HCT116 (cell line): ENCODE measurements at regions not wholly inside any gene's neighbourhood (a gene's known extent, or its start where the extent isn't known, plus 50 kb on each side); places are given as distances from the start of the nearest gene placed in this dataset.

Source experiments
- ATAC-seq: fragments of 200-7000 bp; cut with Tn5 transposase; 2 replicates; pipeline ENCODE4 v1.9.1; 2020; ENCODE audit warnings: mild to moderate bottlenecking, moderate library complexity
- BruUV-seq: library from RNA; stranded (reverse); fragments of 400-500 nt; replicated peaks from 2 replicates; lab custom pipeline; 2021; lab: Mats Ljungman, UMichigan
- CTCF ChIA-PET: fragments of 300-600 bp; sonication (Branson Sonifier 250); formaldehyde crosslinking; loops from one replicate; lab custom pipeline; 2021; ENCODE audit warnings: antibody characterized with exemption; lab: Charles Lee
- POLR2A ChIA-PET: fragments of 300-600, 350-600 bp; sonication (Branson Sonifier 250); formaldehyde crosslinking; loops from one replicate; lab custom pipeline; 2021; ENCODE audit warnings: antibody characterized with exemption; lab: Charles Lee
- RAD21 ChIA-PET, 2 experiments: fragments of 300-600 bp; sonication (Branson Sonifier 250); formaldehyde crosslinking; loops; one replicate each; lab custom pipeline; 2023; ENCODE audit warnings: low total read pairs in 2 of 2; ENCODE audit not compliant: uncharacterized antibody in 2 of 2, unreplicated experiment in 2 of 2, low non-redundant PET in 1 of 2; lab: Charles Lee
- DNase-seq: peaks from one replicate; pipeline ENCODE4 v3.0.0-alpha.2; 2010; ENCODE audit warnings: low read depth, low spot score
- H2AFZ ChIP-seq: fragments of 200-600 bp; shearing (Covaris generic), sonication (generic); 2 replicates; pipeline ENCODE4 v1.6.1; 2017; ENCODE audit warnings: low read depth, mixed run types, mixed read lengths, antibody characterized with exemption, low read length; ENCODE audit not compliant: poor library complexity, severe bottlenecking
- H3K27ac ChIP-seq: 2 replicates; pipeline ENCODE4 v1.5.1; 2012; ENCODE audit warnings: low read depth, low read length
- H3K27me3 ChIP-seq: fragments of 200-600 bp; sonication (generic); 2 replicates; pipeline ENCODE4 v1.6.1; 2016; ENCODE audit warnings: mixed run types, low read length, mixed read lengths; ENCODE audit not compliant: insufficient read depth
- H3K36me3 ChIP-seq, 2 experiments: fragments of 200-500 bp in 1 of 2; fragments of 200-600 bp in 1 of 2; sonication (Bioruptor generic) in 1 of 2; sonication (generic) in 1 of 2; 2 replicates each; pipeline versions ENCODE4 v1.5.1 to v1.6.1; 2014 to 2016; ENCODE audit warnings: low read length in 2 of 2, inconsistent platforms in 1 of 2, mixed read lengths in 1 of 2, mixed run types in 1 of 2; ENCODE audit not compliant: insufficient read depth in 2 of 2, control insufficient read depth in 1 of 2
- H3K4me1 ChIP-seq, 2 experiments: fragments of 200-600 bp in 1 of 2; sonication (generic) in 1 of 2; 2 replicates each; pipeline versions ENCODE4 v1.5.1 to v1.6.1; 2012 to 2017; ENCODE audit warnings: low read length in 2 of 2, inconsistent platforms in 1 of 2, mild to moderate bottlenecking in 1 of 2, mixed read lengths in 1 of 2, mixed run types in 1 of 2, moderate library complexity in 1 of 2; ENCODE audit not compliant: insufficient read depth in 2 of 2, control insufficient read depth in 1 of 2
- H3K4me2 ChIP-seq: fragments of 200-600 bp; sonication (generic); 2 replicates; pipeline ENCODE4 v1.6.1; 2017; ENCODE audit warnings: mixed run types, low read length, mixed read lengths
- H3K4me3 ChIP-seq, 2 experiments: fragments of 200-600 bp in 1 of 2; sonication (generic) in 1 of 2; replicated peaks in 1 of 2; 2 replicates each; pipeline ENCODE4 v1.5.1; 2011 to 2016; ENCODE audit warnings: low read length in 2 of 2, control low read depth in 1 of 2, low read depth in 1 of 2, mild to moderate bottlenecking in 1 of 2, mixed read lengths in 1 of 2, mixed run types in 1 of 2
- H3K79me2 ChIP-seq: fragments of 200-600 bp; sonication (generic); 2 replicates; pipeline ENCODE4 v1.6.1; 2017; ENCODE audit warnings: mild to moderate bottlenecking, mixed run types, low read length, moderate library complexity, mixed read lengths; ENCODE audit not compliant: insufficient read depth
- H3K9ac ChIP-seq: fragments of 200-600 bp; sonication (generic); 2 replicates; pipeline ENCODE4 v1.6.1; 2016; ENCODE audit warnings: low read length, mixed read lengths
- H3K9me2 ChIP-seq: fragments of 200-600 bp; sonication (generic), shearing (Covaris generic); 2 replicates; pipeline ENCODE4 v1.6.1; 2017; ENCODE audit warnings: mixed run types, mild to moderate bottlenecking, moderate library complexity; ENCODE audit not compliant: insufficient read depth
- H3K9me3 ChIP-seq, 2 experiments: fragments of 200-500 bp in 1 of 2; fragments of 200-600 bp in 1 of 2; sonication (Bioruptor generic) in 1 of 2; sonication (generic) in 1 of 2; 2 replicates each; pipeline ENCODE4 v1.6.1; 2014 to 2017; ENCODE audit warnings: low read length in 2 of 2, mixed read lengths in 2 of 2, inconsistent platforms in 1 of 2, low read depth in 1 of 2, mild to moderate bottlenecking in 1 of 2, mixed run types in 1 of 2, moderate library complexity in 1 of 2; ENCODE audit not compliant: control insufficient read depth in 1 of 2, insufficient read depth in 1 of 2
- H4K20me1 ChIP-seq: fragments of 200-600 bp; sonication (generic), shearing (Covaris generic); 2 replicates; pipeline ENCODE4 v1.6.1; 2017; ENCODE audit warnings: mixed run types, mild to moderate bottlenecking, moderate library complexity; ENCODE audit not compliant: insufficient read depth
- CBX3 ChIP-seq: IDR thresholded peaks from 2 replicates; pipeline ENCODE4 v1.6.1; 2012; ENCODE audit warnings: low read depth
- CEBPB ChIP-seq: IDR thresholded peaks from 2 replicates; pipeline ENCODE4 v1.6.1; 2012; ENCODE audit warnings: low read depth
- EGR1 ChIP-seq: IDR thresholded peaks from 2 replicates; pipeline ENCODE4 v1.6.1; 2012; ENCODE audit warnings: low read depth
- ELF1 ChIP-seq: IDR thresholded peaks from 2 replicates; pipeline ENCODE4 v1.6.1; 2012; ENCODE audit warnings: low read depth, borderline replicate concordance
- EZH2 ChIP-seq: fragments of 200-600 bp; sonication (generic); IDR thresholded peaks from 2 replicates; pipeline ENCODE4 v1.6.1; 2017; ENCODE audit warnings: antibody characterized with exemption, mixed run types
- EZH2phosphoT487 ChIP-seq: fragments of 200-600 bp; IDR thresholded peaks from 2 replicates; pipeline ENCODE4 v1.6.1; 2018; ENCODE audit warnings: antibody characterized with exemption, borderline replicate concordance
- FOSL1 ChIP-seq: IDR thresholded peaks from 2 replicates; pipeline ENCODE4 v1.6.1; 2012; ENCODE audit warnings: low read depth
- MAX ChIP-seq: IDR thresholded peaks from 2 replicates; pipeline ENCODE4 v1.6.1; 2012
- POLR2AphosphoS5 ChIP-seq: IDR thresholded peaks from 2 replicates; pipeline ENCODE4 v1.6.1; 2011; ENCODE audit warnings: mild to moderate bottlenecking, low read depth, low read length, moderate library complexity
- RAD21 ChIP-seq: IDR thresholded peaks from 2 replicates; pipeline ENCODE4 v1.6.1; 2012; ENCODE audit warnings: low read depth, mild to moderate bottlenecking
- SIN3A ChIP-seq: IDR thresholded peaks from 2 replicates; pipeline ENCODE4 v1.6.1; 2012; ENCODE audit warnings: low read depth
- SP1 ChIP-seq: IDR thresholded peaks from 2 replicates; pipeline ENCODE4 v1.6.1; 2012; ENCODE audit warnings: low read depth
- SRF ChIP-seq: IDR thresholded peaks from 2 replicates; pipeline ENCODE4 v1.6.1; 2012; ENCODE audit warnings: low read depth
- YY1 ChIP-seq: IDR thresholded peaks from 2 replicates; pipeline ENCODE4 v1.6.1; 2011; ENCODE audit warnings: low read length, low read depth, moderate library complexity, mild to moderate bottlenecking; ENCODE audit not compliant: insufficient replicate concordance; ENCODE audit errors: extremely low read depth
- ZNF274 ChIP-seq: fragments of 200-500 bp; sonication (Bioruptor generic); IDR thresholded peaks from 2 replicates; pipeline ENCODE4 v1.6.1; 2014; ENCODE audit warnings: mild to moderate bottlenecking, low read depth, low read length, inconsistent platforms
- intact Hi-C: fragments of 100-400 bp; cut with micrococcal nuclease; formaldehyde crosslinking; loops from 2 replicates; pipeline ENCODE4 v1.10.0; 2022
- TF ChIP-seq, protein P1 (sequence below): IDR thresholded peaks from 2 replicates; pipeline ENCODE4 v1.6.1; 2012
- TF ChIP-seq, protein P2 (sequence below), 3 experiments: fragments of 200-600 bp in 1 of 3; sonication (generic) in 1 of 3; IDR thresholded peaks in 2 of 3; conservative IDR thresholded peaks in 1 of 3; 2 replicates each; pipeline ENCODE4 v1.5.1; 2012 to 2017; ENCODE audit warnings: low read depth in 2 of 3, low read length in 2 of 3, antibody characterized with exemption in 1 of 3, borderline replicate concordance in 1 of 3, control low read depth in 1 of 3, mild to moderate bottlenecking in 1 of 3, mixed read lengths in 1 of 3, mixed run types in 1 of 3, moderate library complexity in 1 of 3; ENCODE audit not compliant: insufficient read depth in 1 of 3

- ChIA-PET RAD21 (no interaction called here), POLR2A (no interaction called here), CTCF (no interaction called here)
- Histone ChIP-seq H3K4me2 (no peak overlapping the region), H3K27me3 (no peaks in the 10 kb centered on the region), H3K4me3 (no peak overlapping the region), H3K36me3 (no peaks in the 10 kb centered on the region), H3K79me2 (no peaks in the 10 kb centered on the region), H3K4me1 (no peaks in the 10 kb centered on the region), H3K27ac (no peak overlapping the region), H4K20me1 (no peaks in the 10 kb centered on the region), H2AFZ (no peak overlapping the region), H3K9me3 (no peaks in the 10 kb centered on the region), H3K9ac (no peak overlapping the region), H3K9me2 (no peaks in the 10 kb centered on the region)
- TF ChIP-seq ELF1 (no peak), YY1 (no peak), SP1 (no peak), SIN3A (no peak), RAD21 (no peak), EGR1 (no peak), FOSL1 (no peak)
- TF ChIP-seq, protein P1, sequence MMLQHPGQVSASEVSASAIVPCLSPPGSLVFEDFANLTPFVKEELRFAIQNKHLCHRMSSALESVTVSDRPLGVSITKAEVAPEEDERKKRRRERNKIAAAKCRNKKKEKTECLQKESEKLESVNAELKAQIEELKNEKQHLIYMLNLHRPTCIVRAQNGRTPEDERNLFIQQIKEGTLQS = no peak
- TF ChIP-seq, protein P2, sequence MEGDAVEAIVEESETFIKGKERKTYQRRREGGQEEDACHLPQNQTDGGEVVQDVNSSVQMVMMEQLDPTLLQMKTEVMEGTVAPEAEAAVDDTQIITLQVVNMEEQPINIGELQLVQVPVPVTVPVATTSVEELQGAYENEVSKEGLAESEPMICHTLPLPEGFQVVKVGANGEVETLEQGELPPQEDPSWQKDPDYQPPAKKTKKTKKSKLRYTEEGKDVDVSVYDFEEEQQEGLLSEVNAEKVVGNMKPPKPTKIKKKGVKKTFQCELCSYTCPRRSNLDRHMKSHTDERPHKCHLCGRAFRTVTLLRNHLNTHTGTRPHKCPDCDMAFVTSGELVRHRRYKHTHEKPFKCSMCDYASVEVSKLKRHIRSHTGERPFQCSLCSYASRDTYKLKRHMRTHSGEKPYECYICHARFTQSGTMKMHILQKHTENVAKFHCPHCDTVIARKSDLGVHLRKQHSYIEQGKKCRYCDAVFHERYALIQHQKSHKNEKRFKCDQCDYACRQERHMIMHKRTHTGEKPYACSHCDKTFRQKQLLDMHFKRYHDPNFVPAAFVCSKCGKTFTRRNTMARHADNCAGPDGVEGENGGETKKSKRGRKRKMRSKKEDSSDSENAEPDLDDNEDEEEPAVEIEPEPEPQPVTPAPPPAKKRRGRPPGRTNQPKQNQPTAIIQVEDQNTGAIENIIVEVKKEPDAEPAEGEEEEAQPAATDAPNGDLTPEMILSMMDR (IDR thresholded peaks at IDR 0.05 in 2 of 3, conservative IDR thresholded peaks at IDR 0.05 in 1 of 3; ENCODE audit: borderline replicate concordance in 1 of 3, insufficient read depth in 1 of 3, low read depth in 2 of 3, low read length in 2 of 3) = no peak
- DNase-seq = no peak
- BruUV-seq = no TSS peak
- ATAC-seq = no peak
- intact Hi-C loops = no loop called here
Measured at GRCh38 chr15:86014016-86014415, 65.7 kb upstream of the AGBL1 start.

DNA sequence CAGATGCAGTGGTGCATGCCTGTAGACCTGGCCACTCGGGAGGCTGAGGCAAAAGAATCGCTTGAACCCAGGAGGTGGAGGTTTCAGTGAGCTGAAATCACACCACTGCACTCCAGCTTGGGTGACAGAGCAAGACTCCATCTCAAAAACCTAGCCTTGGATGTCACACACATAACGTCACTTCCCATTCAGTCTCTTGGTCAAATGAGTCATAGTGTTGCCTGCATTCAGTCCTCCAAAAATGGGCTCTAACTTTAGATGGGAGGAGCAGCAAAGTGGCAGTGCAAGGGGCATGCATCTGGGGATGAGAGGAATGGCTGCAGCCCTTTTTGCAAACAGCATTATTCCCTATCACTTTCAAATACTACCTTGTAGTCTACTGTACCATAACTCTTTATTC, 62.9 kb upstream of the AGBL1 start:
- Histone ChIP-seq H3K27ac (no peak overlapping the region), H3K9me2 (no peaks in the 10 kb centered on the region), H3K27me3 (no peaks in the 10 kb centered on the region), H3K9me3 (no peaks in the 10 kb centered on the region), H3K9ac (no peak overlapping the region), H4K20me1 (no peaks in the 10 kb centered on the region), H3K4me3 (no peak overlapping the region), H2AFZ (no peak overlapping the region), H3K79me2 (no peaks in the 10 kb centered on the region), H3K4me1 (no peaks in the 10 kb centered on the region), H3K4me2 (no peak overlapping the region), H3K36me3 (no peaks in the 10 kb centered on the region)
- intact Hi-C loops = no loop called here
- TF ChIP-seq YY1 = no peak
- TF ChIP-seq EZH2 = no peak
- no peak for TF ChIP-seq EGR1
- no peak for TF ChIP-seq FOSL1
- no peak for TF ChIP-seq SP1
- TF ChIP-seq, protein P2 (IDR thresholded peaks at IDR 0.05 in 2 of 3, conservative IDR thresholded peaks at IDR 0.05 in 1 of 3; ENCODE audit: borderline replicate concordance in 1 of 3, insufficient read depth in 1 of 3, low read depth in 2 of 3, low read length in 2 of 3) = no peak
- TF ChIP-seq RAD21 = no peak
- no peak for TF ChIP-seq ZNF274
- TF ChIP-seq CBX3 = no peak
- TF ChIP-seq POLR2AphosphoS5 = no peak
- TF ChIP-seq CEBPB = no peak
- no peak for TF ChIP-seq SIN3A
- TF ChIP-seq MAX = no peak
- TF ChIP-seq EZH2phosphoT487 = no peak
- no peak for TF ChIP-seq SRF
- no TSS peak for BruUV-seq
- POLR2A ChIA-PET = no interaction called here
- DNase-seq (no peak), ATAC-seq (no peak)
- RAD21 ChIA-PET = no interaction called here
- CTCF ChIA-PET = no interaction called here
